ENCODE measurements at regions not wholly inside any gene's neighbourhood (a gene's known extent, or its start where the extent isn't known, plus 50 kb on each side); places are given as distances from the start of the nearest gene placed in this dataset.

DNA sequence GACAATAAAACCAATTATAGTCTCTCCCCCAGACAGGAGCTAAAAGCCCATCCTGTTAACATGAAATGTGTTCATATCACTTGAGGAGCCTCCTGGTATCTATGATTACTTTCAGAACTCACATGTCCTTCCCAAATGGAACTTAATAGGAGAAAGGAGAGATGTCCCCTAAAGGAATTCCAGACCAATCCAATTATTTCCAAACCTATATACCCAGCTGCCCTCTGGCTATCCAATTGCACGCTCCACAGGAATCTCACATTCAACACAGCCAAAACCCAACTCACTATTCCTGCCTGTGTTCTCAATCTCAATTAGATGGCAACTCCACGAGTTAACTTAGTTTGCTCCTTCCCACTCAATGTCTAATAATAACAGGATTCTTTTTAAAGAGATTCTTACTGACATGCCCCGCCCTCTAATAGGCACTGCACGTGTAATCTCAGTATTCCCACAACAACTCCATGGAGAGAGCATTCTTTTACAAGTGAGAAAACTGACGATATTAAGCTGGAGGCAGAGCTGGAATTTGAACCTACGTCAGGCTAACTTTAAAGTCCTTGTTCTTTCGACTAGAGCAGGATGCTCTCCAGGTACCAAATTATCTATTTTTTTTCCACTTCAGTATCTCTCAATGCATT lies 59.1 kb upstream of the SEC16B start (continued):
- TF ChIP-seq, protein P1, sequence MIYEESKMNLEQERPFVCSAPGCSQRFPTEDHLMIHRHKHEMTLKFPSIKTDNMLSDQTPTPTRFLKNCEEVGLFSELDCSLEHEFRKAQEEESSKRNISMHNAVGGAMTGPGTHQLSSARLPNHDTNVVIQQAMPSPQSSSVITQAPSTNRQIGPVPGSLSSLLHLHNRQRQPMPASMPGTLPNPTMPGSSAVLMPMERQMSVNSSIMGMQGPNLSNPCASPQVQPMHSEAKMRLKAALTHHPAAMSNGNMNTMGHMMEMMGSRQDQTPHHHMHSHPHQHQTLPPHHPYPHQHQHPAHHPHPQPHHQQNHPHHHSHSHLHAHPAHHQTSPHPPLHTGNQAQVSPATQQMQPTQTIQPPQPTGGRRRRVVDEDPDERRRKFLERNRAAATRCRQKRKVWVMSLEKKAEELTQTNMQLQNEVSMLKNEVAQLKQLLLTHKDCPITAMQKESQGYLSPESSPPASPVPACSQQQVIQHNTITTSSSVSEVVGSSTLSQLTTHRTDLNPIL (CRISPR knock-in tag; IDR thresholded peaks at IDR 0.05; ENCODE audit: low read depth), result no peak
- TF ChIP-seq SNAI2 (CRISPR knock-in tag; IDR thresholded peaks at IDR 0.05), result no peak

DNA sequence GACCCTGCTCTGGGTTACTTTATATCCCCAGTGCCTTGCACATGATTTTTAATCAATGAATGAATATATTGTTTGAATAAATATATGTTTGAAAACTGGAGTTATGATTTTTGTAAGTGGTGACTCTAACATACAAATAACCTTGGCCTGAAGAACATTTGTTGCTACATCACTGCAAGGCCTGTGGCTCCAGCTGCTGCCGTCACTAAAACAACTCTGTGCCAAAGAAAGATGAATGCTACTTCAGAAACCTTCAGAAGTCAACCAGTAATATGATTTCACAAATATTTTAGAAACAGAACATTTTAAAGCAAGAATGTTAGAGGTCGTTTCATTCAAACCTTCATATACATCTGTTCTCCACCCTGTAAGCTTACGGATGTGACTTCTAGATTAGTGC lies 60.6 kb upstream of the SEC16B start:
- TF ChIP-seq CSDC2 (CRISPR knock-in tag; IDR thresholded peaks at IDR 0.05) (no peak), TOX (CRISPR knock-in tag; IDR thresholded peaks at IDR 0.05; ENCODE audit: borderline replicate concordance) (no peak), ISL1 (CRISPR knock-in tag; IDR thresholded peaks at IDR 0.05) (no peak), RARB (CRISPR knock-in tag; IDR thresholded peaks at IDR 0.05) (no peak), SNAI2 (CRISPR knock-in tag; IDR thresholded peaks at IDR 0.05) (no peak), ZNF8 (CRISPR knock-in tag; IDR thresholded peaks at IDR 0.05) (no peak), ARNTL (CRISPR knock-in tag; IDR thresholded peaks at IDR 0.05; ENCODE audit: borderline replicate concordance, low read depth) (no peak), OSR1 (CRISPR knock-in tag; IDR thresholded peaks at IDR 0.05) (no peak), ZFP30 (CRISPR knock-in tag; IDR thresholded peaks at IDR 0.05) (no peak)
- TF ChIP-seq, protein P2, sequence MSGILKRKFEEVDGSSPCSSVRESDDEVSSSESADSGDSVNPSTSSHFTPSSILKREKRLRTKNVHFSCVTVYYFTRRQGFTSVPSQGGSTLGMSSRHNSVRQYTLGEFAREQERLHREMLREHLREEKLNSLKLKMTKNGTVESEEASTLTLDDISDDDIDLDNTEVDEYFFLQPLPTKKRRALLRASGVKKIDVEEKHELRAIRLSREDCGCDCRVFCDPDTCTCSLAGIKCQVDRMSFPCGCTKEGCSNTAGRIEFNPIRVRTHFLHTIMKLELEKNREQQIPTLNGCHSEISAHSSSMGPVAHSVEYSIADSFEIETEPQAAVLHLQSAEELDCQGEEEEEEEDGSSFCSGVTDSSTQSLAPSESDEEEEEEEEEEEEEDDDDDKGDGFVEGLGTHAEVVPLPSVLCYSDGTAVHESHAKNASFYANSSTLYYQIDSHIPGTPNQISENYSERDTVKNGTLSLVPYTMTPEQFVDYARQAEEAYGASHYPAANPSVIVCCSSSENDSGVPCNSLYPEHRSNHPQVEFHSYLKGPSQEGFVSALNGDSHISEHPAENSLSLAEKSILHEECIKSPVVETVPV (CRISPR knock-in tag; IDR thresholded peaks at IDR 0.05), result no peak
- TF ChIP-seq, protein P3, sequence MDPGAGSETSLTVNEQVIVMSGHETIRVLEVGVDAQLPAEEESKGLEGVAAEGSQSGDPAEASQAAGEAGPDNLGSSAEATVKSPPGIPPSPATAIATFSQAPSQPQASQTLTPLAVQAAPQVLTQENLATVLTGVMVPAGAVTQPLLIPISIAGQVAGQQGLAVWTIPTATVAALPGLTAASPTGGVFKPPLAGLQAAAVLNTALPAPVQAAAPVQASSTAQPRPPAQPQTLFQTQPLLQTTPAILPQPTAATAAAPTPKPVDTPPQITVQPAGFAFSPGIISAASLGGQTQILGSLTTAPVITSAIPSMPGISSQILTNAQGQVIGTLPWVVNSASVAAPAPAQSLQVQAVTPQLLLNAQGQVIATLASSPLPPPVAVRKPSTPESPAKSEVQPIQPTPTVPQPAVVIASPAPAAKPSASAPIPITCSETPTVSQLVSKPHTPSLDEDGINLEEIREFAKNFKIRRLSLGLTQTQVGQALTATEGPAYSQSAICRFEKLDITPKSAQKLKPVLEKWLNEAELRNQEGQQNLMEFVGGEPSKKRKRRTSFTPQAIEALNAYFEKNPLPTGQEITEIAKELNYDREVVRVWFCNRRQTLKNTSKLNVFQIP (CRISPR knock-in tag; IDR thresholded peaks at IDR 0.05; ENCODE audit: borderline replicate concordance, low read depth), result no peak
- TF ChIP-seq, protein P1 (CRISPR knock-in tag; IDR thresholded peaks at IDR 0.05; ENCODE audit: low read depth), result no peak
- no peak for ATAC-seq

DNA sequence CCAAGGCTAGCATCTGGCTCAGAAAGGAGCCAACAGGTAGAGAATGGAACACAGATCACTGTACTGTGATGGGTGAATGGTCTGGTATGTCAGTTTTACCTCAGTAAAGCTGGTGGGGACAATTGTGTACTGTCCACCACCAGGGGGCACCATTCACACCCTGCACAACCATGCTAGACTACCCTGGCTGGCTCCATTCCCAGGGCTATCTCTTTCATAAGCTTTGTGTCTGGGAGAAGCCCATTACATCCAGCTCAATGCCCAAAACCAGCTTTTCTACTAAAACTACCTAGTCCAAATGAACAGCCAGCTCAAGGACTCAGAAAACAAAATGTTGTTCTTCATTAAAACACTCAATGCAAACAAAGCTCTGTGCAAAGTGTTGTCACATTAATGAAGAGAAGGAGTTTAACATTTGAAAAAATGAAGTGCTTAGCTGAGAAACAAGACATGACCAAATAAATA lies 62.0 kb upstream of the RASAL2 start:
- TF ChIP-seq, protein P1 (CRISPR knock-in tag; IDR thresholded peaks at IDR 0.05; ENCODE audit: low read depth), result no peak
- TF ChIP-seq ARNTL (CRISPR knock-in tag; IDR thresholded peaks at IDR 0.05; ENCODE audit: borderline replicate concordance, low read depth), result no peak
- TF ChIP-seq, protein P3 (CRISPR knock-in tag; IDR thresholded peaks at IDR 0.05; ENCODE audit: borderline replicate concordance, low read depth), result no peak
- no peak for TF ChIP-seq SNAI2 (CRISPR knock-in tag; IDR thresholded peaks at IDR 0.05)
- TF ChIP-seq OSR1 (CRISPR knock-in tag; IDR thresholded peaks at IDR 0.05), result no peak
- no peak for TF ChIP-seq ZNF8 (CRISPR knock-in tag; IDR thresholded peaks at IDR 0.05)
- no peak for TF ChIP-seq CSDC2 (CRISPR knock-in tag; IDR thresholded peaks at IDR 0.05)
- no peak for TF ChIP-seq GLIS3 (CRISPR knock-in tag; IDR thresholded peaks at IDR 0.05)
- no peak for TF ChIP-seq ZC3H10 (CRISPR knock-in tag; IDR thresholded peaks at IDR 0.05)
- TF ChIP-seq, protein P4, sequence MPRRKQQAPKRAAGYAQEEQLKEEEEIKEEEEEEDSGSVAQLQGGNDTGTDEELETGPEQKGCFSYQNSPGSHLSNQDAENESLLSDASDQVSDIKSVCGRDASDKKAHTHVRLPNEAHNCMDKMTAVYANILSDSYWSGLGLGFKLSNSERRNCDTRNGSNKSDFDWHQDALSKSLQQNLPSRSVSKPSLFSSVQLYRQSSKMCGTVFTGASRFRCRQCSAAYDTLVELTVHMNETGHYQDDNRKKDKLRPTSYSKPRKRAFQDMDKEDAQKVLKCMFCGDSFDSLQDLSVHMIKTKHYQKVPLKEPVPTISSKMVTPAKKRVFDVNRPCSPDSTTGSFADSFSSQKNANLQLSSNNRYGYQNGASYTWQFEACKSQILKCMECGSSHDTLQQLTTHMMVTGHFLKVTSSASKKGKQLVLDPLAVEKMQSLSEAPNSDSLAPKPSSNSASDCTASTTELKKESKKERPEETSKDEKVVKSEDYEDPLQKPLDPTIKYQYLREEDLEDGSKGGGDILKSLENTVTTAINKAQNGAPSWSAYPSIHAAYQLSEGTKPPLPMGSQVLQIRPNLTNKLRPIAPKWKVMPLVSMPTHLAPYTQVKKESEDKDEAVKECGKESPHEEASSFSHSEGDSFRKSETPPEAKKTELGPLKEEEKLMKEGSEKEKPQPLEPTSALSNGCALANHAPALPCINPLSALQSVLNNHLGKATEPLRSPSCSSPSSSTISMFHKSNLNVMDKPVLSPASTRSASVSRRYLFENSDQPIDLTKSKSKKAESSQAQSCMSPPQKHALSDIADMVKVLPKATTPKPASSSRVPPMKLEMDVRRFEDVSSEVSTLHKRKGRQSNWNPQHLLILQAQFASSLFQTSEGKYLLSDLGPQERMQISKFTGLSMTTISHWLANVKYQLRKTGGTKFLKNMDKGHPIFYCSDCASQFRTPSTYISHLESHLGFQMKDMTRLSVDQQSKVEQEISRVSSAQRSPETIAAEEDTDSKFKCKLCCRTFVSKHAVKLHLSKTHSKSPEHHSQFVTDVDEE (CRISPR knock-in tag; IDR thresholded peaks at IDR 0.05), result no peak
- no peak for TF ChIP-seq ZFP30 (CRISPR knock-in tag; IDR thresholded peaks at IDR 0.05)
- peak; percentile 99 for ATAC-seq
